Neutrophil (primary cell): ENCODE measurements at regions not wholly inside any gene's neighbourhood (a gene's known extent, or its start where the extent isn't known, plus 50 kb on each side); places are given as distances from the start of the nearest gene placed in this dataset.

ENCODE experiments used
- H3K27ac ChIP-seq: fragments of 200-600 bp; sonication (generic); 2 replicates; pipeline ENCODE4 v1.5.1; 2016; ENCODE audit warnings: mild to moderate bottlenecking, moderate library complexity
- H3K27me3 ChIP-seq: fragments of 200-600 bp; sonication (generic); 2 replicates; pipeline ENCODE4 v1.6.0; 2016; ENCODE audit warnings: mild to moderate bottlenecking
- H3K36me3 ChIP-seq: fragments of 200-600 bp; sonication (generic); 2 replicates; pipeline ENCODE4 v1.5.1; 2017
- H3K4me1 ChIP-seq, 2 experiments: fragments of 200-600 bp in 1 of 2; sonication (generic) in 1 of 2; 1 replicate in 1 of 2; 2 replicates in 1 of 2; pipeline versions ENCODE4 v1.5.1 to v1.6.1; 2013 to 2016; ENCODE audit warnings: low read depth in 1 of 2, low read length in 1 of 2, mild to moderate bottlenecking in 1 of 2, moderate library complexity in 1 of 2; ENCODE audit not compliant: control insufficient read depth in 1 of 2, insufficient read depth in 1 of 2
- H3K4me3 ChIP-seq, 2 experiments: fragments of 200-600 bp in 1 of 2; sonication (generic) in 1 of 2; 1 replicate in 1 of 2; 2 replicates in 1 of 2; pipeline ENCODE4 v1.5.1; 2013 to 2016; ENCODE audit warnings: low read depth in 1 of 2, low read length in 1 of 2, mild to moderate bottlenecking in 1 of 2, moderate library complexity in 1 of 2
- H3K9me3 ChIP-seq: fragments of 200-600 bp; sonication (generic); 2 replicates; pipeline ENCODE4 v1.5.1; 2016
- CTCF ChIP-seq: fragments of 200-600 bp; sonication (generic); IDR thresholded peaks from 2 replicates; pipeline ENCODE4 v1.5.1; 2016; ENCODE audit warnings: antibody characterized with exemption

- Histone ChIP-seq H3K36me3 (no peaks in the 10 kb centered on the region), H3K4me3 (no peak overlapping the region), H3K4me1 (no peaks in the 10 kb centered on the region), H3K27me3 (no peaks in the 10 kb centered on the region), H3K27ac (no peak overlapping the region), H3K9me3 (no peaks in the 10 kb centered on the region)
- TF ChIP-seq CTCF = no peak
Observed at GRCh38 chr9:28050046-28050445, 476.8 kb upstream of the C9orf72 start.

- no peaks in the 10 kb centered on the region for H3K36me3 ChIP-seq
- no peak overlapping the region for H3K4me3 ChIP-seq
- H3K27me3 ChIP-seq = no peaks in the 10 kb centered on the region
- H3K9me3 ChIP-seq = no peaks in the 10 kb centered on the region
- no peak for TF ChIP-seq CTCF
- H3K4me1 ChIP-seq = no peaks in the 10 kb centered on the region
- H3K27ac ChIP-seq = no peak overlapping the region
Observed at GRCh38 chr9:28050941-28051340, 477.7 kb upstream of the C9orf72 start.

- TF ChIP-seq CTCF = no peak
- Histone ChIP-seq H3K9me3 (no peaks in the 10 kb centered on the region), H3K4me1 (no peaks in the 10 kb centered on the region), H3K4me3 (no peak overlapping the region), H3K36me3 (no peaks in the 10 kb centered on the region), H3K27me3 (no peaks in the 10 kb centered on the region), H3K27ac (no peak overlapping the region)
Observed at GRCh38 chr9:28051559-28052503, 478.6 kb upstream of the C9orf72 start.

- Histone ChIP-seq H3K9me3 (no peaks in the 10 kb centered on the region), H3K27ac (no peak overlapping the region), H3K27me3 (no peaks in the 10 kb centered on the region), H3K4me1 (no peaks in the 10 kb centered on the region), H3K4me3 (no peak overlapping the region), H3K36me3 (no peaks in the 10 kb centered on the region)
- TF ChIP-seq CTCF = no peak
Observed at GRCh38 chr9:28053096-28053777, 480.0 kb upstream of the C9orf72 start.

- no peaks in the 10 kb centered on the region for H3K4me1 ChIP-seq
Observed at GRCh38 chr9:28056006-28056405, 482.7 kb upstream of the C9orf72 start.

More at GRCh38 chr9:28056006-28056405, 482.7 kb upstream of the C9orf72 start:
- H3K36me3 ChIP-seq = no peaks in the 10 kb centered on the region
- no peak for TF ChIP-seq CTCF
- no peaks in the 10 kb centered on the region for H3K9me3 ChIP-seq
- H3K27ac ChIP-seq = no peak overlapping the region
- no peak overlapping the region for H3K4me3 ChIP-seq
- no peaks in the 10 kb centered on the region for H3K27me3 ChIP-seq
